ENCODE measurements at regions not wholly inside any gene's neighbourhood (a gene's known extent, or its start where the extent isn't known, plus 50 kb on each side); places are given as distances from the start of the nearest gene placed in this dataset.

DNA sequence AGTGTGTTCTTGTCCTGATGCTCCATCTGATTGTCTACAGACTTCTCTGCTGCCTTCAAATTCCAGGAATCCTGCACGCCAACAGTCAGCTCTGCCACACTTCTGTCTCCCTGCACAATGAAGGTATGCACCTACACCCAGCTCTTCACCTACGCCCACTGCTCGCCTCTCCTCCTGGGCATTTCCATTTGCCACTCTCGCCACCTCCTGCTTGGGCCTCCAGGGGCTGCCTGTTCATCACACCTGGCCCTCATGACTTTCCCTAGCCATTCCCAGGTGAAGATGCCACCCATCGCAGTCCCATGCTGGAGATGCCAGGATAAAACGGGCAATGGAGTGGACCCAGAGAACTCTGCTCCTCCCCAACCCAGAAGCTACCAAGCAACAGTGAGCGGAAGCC, 96.5 kb upstream of the ATP1A1 start:
- TF ChIP-seq, protein P1, sequence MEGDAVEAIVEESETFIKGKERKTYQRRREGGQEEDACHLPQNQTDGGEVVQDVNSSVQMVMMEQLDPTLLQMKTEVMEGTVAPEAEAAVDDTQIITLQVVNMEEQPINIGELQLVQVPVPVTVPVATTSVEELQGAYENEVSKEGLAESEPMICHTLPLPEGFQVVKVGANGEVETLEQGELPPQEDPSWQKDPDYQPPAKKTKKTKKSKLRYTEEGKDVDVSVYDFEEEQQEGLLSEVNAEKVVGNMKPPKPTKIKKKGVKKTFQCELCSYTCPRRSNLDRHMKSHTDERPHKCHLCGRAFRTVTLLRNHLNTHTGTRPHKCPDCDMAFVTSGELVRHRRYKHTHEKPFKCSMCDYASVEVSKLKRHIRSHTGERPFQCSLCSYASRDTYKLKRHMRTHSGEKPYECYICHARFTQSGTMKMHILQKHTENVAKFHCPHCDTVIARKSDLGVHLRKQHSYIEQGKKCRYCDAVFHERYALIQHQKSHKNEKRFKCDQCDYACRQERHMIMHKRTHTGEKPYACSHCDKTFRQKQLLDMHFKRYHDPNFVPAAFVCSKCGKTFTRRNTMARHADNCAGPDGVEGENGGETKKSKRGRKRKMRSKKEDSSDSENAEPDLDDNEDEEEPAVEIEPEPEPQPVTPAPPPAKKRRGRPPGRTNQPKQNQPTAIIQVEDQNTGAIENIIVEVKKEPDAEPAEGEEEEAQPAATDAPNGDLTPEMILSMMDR (IDR thresholded peaks at IDR 0.05; ENCODE audit: insufficient read depth, low read length, severe bottlenecking): no peak
- DNase-seq (ENCODE audit: low read depth): no peak
- no peak overlapping the region for H3K4me3 ChIP-seq (ENCODE audit: low read depth, low read length)
- peaks cover 2% of the 10 kb centered on the region for H3K27me3 ChIP-seq (ENCODE audit: control insufficient read depth, insufficient read depth, low read length)
- no peaks in the 10 kb centered on the region for H3K36me3 ChIP-seq (ENCODE audit: control insufficient read depth, insufficient read depth, low read length)
- no peak for FAIRE-seq

DNA sequence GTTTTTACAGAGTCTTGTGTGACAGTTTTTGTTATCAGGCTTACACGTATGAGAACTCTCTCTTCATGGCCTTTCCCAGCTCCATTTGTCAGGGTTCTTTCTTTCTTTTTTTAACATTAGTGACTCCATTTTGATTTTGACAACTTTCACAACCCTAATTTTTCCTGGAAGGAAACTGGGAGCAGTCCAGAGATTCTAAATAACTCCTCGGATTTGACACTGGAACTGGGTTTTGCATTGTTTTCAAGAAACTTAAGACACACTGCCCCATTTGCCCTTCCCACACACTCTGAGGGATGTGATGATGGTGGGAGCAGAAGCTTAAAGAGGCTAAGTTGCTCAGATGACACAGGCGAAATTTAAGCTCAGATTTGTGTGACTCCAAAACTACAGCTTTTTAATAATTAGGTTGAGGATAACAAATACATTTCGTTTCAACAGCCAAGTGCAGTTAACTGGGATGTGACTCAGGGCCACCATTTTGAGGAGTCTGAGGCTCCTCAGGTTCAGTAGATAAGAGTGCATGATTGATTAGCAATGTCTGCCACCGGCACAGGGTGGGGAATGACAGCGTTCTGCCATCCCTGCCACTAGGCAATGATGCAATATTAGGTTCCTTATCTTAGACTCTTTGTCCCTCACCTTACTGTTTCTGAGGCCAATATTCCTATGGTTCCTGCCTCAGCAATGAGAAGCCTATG, 95.1 kb upstream of the ATP1A1 start:
- TF ChIP-seq, protein P1 (IDR thresholded peaks at IDR 0.05; ENCODE audit: insufficient read depth, low read length, severe bottlenecking): no peak
- FAIRE-seq (no peak), DNase-seq (ENCODE audit: low read depth) (no peak)
- Histone ChIP-seq H3K4me3 (ENCODE audit: low read depth, low read length) (no peak overlapping the region), H3K27me3 (ENCODE audit: control insufficient read depth, insufficient read depth, low read length) (peaks cover 2% of the 10 kb centered on the region), H3K36me3 (ENCODE audit: control insufficient read depth, insufficient read depth, low read length) (no peaks in the 10 kb centered on the region)

DNA sequence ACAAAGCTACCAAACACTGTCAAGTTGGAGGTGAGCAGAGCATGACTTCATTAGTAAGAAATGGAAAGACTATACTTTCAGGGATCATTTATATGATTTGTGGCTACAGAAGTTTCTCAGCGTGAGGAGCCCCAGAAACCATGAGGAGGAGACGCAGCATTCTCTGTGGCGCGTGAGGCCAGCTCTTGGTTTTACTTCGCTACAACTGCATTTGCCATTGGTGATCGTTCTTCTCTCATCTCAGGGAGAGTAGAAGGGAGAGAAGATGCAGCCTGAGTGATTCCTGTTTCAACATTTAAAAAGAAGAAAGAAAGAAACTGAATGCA, 94.5 kb upstream of the ATP1A1 start:
- H3K4me3 ChIP-seq (ENCODE audit: low read depth, low read length): no peak overlapping the region
- DNase-seq (ENCODE audit: low read depth) (no peak), FAIRE-seq (no peak)
- TF ChIP-seq, protein P1 (IDR thresholded peaks at IDR 0.05; ENCODE audit: insufficient read depth, low read length, severe bottlenecking): no peak
- H3K27me3 ChIP-seq (ENCODE audit: control insufficient read depth, insufficient read depth, low read length): peaks cover 2% of the 10 kb centered on the region
- no peaks in the 10 kb centered on the region for H3K36me3 ChIP-seq (ENCODE audit: control insufficient read depth, insufficient read depth, low read length)

DNA sequence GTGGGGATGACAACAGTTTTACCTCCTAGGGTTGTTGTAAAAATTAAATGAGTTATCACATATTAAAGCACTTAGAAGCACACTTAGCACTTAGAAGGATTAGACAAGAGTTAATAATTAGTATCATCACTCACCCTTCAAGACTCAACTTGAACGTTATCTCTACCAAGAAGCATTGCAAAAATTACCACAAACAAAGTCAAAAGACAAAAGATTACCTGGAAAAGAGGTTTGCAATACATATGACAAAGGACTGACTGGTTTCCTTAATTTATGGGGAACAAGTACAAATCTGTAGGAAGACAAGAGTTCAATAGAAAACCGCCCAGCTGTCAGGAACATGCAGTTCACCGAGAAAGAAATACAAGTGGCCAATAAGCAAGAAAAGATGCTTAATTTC, 93.3 kb upstream of the ATP1A1 start:
- H3K36me3 ChIP-seq (ENCODE audit: control insufficient read depth, insufficient read depth, low read length): no peaks in the 10 kb centered on the region
- no peaks in the 10 kb centered on the region for H3K27me3 ChIP-seq (ENCODE audit: control insufficient read depth, insufficient read depth, low read length)
- TF ChIP-seq, protein P1 (IDR thresholded peaks at IDR 0.05; ENCODE audit: insufficient read depth, low read length, severe bottlenecking): no peak
- no peak overlapping the region for H3K4me3 ChIP-seq (ENCODE audit: low read depth, low read length)
- DNase-seq (ENCODE audit: low read depth): peak; percentile 66
- no peak for FAIRE-seq

DNA sequence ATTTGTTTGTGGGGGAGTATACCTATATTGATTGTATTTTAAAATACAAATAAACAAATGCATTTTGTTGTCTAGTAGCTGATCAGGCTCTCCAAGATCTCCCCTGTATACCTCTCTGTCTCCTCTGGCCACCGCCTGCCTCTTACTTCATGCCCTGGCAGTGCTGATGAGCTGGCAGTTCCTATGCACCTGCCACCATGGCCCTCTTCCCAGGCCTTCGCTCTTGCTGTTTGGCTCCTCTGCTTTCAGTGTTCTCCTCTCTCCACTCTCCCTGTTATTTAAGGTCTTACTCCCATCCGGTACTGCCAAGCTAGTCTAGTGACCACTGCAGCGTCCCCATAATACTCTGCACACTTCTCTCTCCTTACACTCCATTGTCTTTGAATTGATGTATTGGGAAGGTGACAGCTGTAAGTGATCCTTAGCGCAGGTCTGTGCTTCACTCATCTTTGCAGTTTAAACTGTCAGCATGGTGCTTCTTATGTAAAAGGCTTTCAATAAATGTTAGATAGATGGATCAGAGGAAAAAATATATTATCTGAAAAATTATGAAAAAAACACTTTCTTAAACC, 88.1 kb upstream of the ATP1A1 start:
- no peaks in the 10 kb centered on the region for H3K36me3 ChIP-seq (ENCODE audit: control insufficient read depth, insufficient read depth, low read length)
- no peak overlapping the region for H3K4me3 ChIP-seq (ENCODE audit: low read depth, low read length)
- no peak for FAIRE-seq
- H3K27me3 ChIP-seq (ENCODE audit: control insufficient read depth, insufficient read depth, low read length): no peaks in the 10 kb centered on the region
- TF ChIP-seq, protein P1 (IDR thresholded peaks at IDR 0.05; ENCODE audit: insufficient read depth, low read length, severe bottlenecking): no peak
- DNase-seq (ENCODE audit: low read depth): no peak

DNA sequence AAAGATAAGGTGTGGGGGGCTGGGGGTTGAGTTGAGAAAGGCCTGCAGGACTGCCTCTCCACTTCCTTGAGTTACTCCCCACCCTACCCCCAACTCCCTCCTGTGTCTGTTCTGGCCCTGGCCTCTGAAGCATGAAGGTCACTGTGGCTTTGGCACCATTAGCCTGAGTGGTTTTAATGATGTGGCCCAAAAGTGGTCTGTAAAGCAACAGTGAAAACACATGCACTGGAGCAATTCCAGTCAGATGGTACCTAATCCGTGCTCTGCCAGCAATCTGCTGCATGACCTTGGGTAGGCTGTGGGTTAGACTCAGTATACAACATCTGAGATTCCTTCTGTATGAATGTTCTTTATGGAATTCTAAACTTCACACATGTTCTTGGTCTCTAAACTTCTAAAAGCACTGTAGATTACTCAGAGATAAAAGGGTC, 86.5 kb upstream of the ATP1A1 start:
- Histone ChIP-seq H3K36me3 (ENCODE audit: control insufficient read depth, insufficient read depth, low read length) (no peaks in the 10 kb centered on the region), H3K4me3 (ENCODE audit: low read depth, low read length) (no peak overlapping the region), H3K27me3 (ENCODE audit: control insufficient read depth, insufficient read depth, low read length) (no peaks in the 10 kb centered on the region)
- FAIRE-seq (no peak), DNase-seq (ENCODE audit: low read depth) (peak; percentile 13)
- TF ChIP-seq, protein P1 (IDR thresholded peaks at IDR 0.05; ENCODE audit: insufficient read depth, low read length, severe bottlenecking): no peak
